ENCODE measurements at regions not wholly inside any gene's neighbourhood (a gene's known extent, or its start where the extent isn't known, plus 50 kb on each side); places are given as distances from the start of the nearest gene placed in this dataset.
A peak's percentile ranks its signal among the peaks of the same experiment; 100 is the strongest.

- DNase-seq (ENCODE audit: unreplicated experiment) = no peak
- TF ChIP-seq CTCF (IDR thresholded peaks at IDR 0.05; ENCODE audit: unreplicated experiment) = peak; percentile 31
- H3K9me3 Mint-ChIP-seq (ENCODE audit: unreplicated experiment) = no peaks in the 10 kb centered on the region
- ChIA-PET POLR2A (no interaction called here), CTCF (interaction anchor here (0.6 to 5.2 kb wide), 7 partner anchors 6 to 1477 kb away, joined by 3 to 45 read pairs (median 3); no protein-coding TSS in a partner anchor)
- no peaks in the 10 kb centered on the region for H3K36me3 Mint-ChIP-seq (ENCODE audit: insufficient read depth, unreplicated experiment)
- H3K27ac Mint-ChIP-seq (ENCODE audit: low read depth, unreplicated experiment) = no peak overlapping the region
- no peaks in the 10 kb centered on the region for H3K4me1 Mint-ChIP-seq (ENCODE audit: insufficient read depth, unreplicated experiment)
- no TSS peak for BruUV-seq (replicated peaks)
- peaks cover 38% of the 10 kb centered on the region for H3K27me3 Mint-ChIP-seq (ENCODE audit: insufficient read depth, unreplicated experiment)
- intact Hi-C loops (cut with micrococcal nuclease) = loop anchor here (5.0 kb wide), 1 partner anchor 743 kb away; no protein-coding TSS in a partner anchor
- H3K4me3 Mint-ChIP-seq (ENCODE audit: unreplicated experiment) = no peak overlapping the region
Measured at GRCh38 chr1:219805191-219805590, 123.2 kb downstream of the SLC30A10 start.

DNA sequence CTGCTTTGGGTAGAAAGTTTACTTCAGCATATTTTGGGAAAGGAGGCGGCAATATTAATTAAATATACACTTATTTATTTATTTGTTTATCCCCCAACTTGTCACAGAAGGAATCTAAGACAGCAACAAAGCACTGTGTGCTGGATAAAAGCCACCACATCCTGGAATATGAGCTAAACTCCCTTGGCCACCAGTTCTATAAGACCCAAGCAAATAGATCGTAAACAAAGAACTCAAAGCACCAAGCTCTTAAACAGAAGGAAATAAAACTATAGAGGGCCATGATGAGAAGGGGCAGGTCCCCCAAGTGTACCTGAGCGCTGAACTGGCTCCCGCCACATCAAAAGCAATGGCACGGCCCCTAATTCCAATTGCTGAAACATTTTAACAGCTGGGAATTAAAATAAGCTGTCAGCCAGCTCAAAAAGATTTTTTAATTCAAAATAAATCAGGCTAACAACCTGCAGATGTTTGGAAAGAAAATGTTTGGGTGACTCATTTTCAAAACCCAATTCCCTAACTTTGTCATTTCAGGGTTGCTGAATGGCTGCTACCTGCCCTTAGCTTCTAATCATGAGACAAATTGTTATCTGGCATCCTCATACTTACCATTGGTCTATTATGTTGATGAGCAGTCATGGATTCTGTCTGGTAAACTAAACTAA is 127.1 kb downstream of the SLC30A10 start:
- Mint-ChIP-seq H3K36me3 (ENCODE audit: insufficient read depth, unreplicated experiment) (no peaks in the 10 kb centered on the region), H3K9me3 (ENCODE audit: unreplicated experiment) (no peaks in the 10 kb centered on the region), H3K27me3 (ENCODE audit: insufficient read depth, unreplicated experiment) (peaks cover 48% of the 10 kb centered on the region), H3K4me3 (ENCODE audit: unreplicated experiment) (no peak overlapping the region), H3K4me1 (ENCODE audit: insufficient read depth, unreplicated experiment) (peaks cover 6% of the 10 kb centered on the region), H3K27ac (ENCODE audit: low read depth, unreplicated experiment) (no peak overlapping the region)
- DNase-seq (ENCODE audit: unreplicated experiment) = no peak
- ChIA-PET POLR2A (interaction anchor here (1.4 kb wide), 1 partner anchor 30 kb away, joined by 4 read pairs; no protein-coding TSS in a partner anchor), CTCF (interaction anchor here (0.5 to 5.2 kb wide), 5 partner anchors 10 to 1473 kb away, joined by 3 to 45 read pairs (median 5); no protein-coding TSS in a partner anchor)
- no TSS peak for BruUV-seq (replicated peaks)
- intact Hi-C loops (cut with micrococcal nuclease) = no loop called here
- no peak for TF ChIP-seq CTCF (IDR thresholded peaks at IDR 0.05; ENCODE audit: unreplicated experiment)

- H3K9me3 Mint-ChIP-seq (ENCODE audit: unreplicated experiment) = no peaks in the 10 kb centered on the region
- BruUV-seq (replicated peaks) = no TSS peak
- CTCF ChIA-PET = interaction anchor here (1.0 to 5.0 kb wide), 4 partner anchors 10 to 731 kb away, joined by 3 to 22 read pairs (median 4); no protein-coding TSS in a partner anchor
- TF ChIP-seq CTCF (IDR thresholded peaks at IDR 0.05; ENCODE audit: unreplicated experiment) = no peak
- intact Hi-C loops (cut with micrococcal nuclease) = no loop called here
- no peak overlapping the region for H3K27ac Mint-ChIP-seq (ENCODE audit: low read depth, unreplicated experiment)
- peaks cover 6% of the 10 kb centered on the region for H3K4me1 Mint-ChIP-seq (ENCODE audit: insufficient read depth, unreplicated experiment)
- no peak overlapping the region for H3K4me3 Mint-ChIP-seq (ENCODE audit: unreplicated experiment)
- peak; percentile 66 for DNase-seq (ENCODE audit: unreplicated experiment)
- peaks cover 58% of the 10 kb centered on the region for H3K27me3 Mint-ChIP-seq (ENCODE audit: insufficient read depth, unreplicated experiment)
- H3K36me3 Mint-ChIP-seq (ENCODE audit: insufficient read depth, unreplicated experiment) = no peaks in the 10 kb centered on the region
- POLR2A ChIA-PET = interaction anchor here (1.3 kb wide), 1 partner anchor 38 kb away, joined by 3 read pairs; no protein-coding TSS in a partner anchor
Measured at GRCh38 chr1:219798283-219799030, 129.9 kb downstream of the SLC30A10 start.

- H3K27ac Mint-ChIP-seq (ENCODE audit: low read depth, unreplicated experiment) = no peak overlapping the region
- peaks cover 6% of the 10 kb centered on the region for H3K4me1 Mint-ChIP-seq (ENCODE audit: insufficient read depth, unreplicated experiment)
- POLR2A ChIA-PET = interaction anchor here (1.3 kb wide), 1 partner anchor 37 kb away, joined by 3 read pairs; no protein-coding TSS in a partner anchor
- no TSS peak for BruUV-seq (replicated peaks)
- peaks cover 58% of the 10 kb centered on the region for H3K27me3 Mint-ChIP-seq (ENCODE audit: insufficient read depth, unreplicated experiment)
- DNase-seq (ENCODE audit: unreplicated experiment) = no peak
- no peak overlapping the region for H3K4me3 Mint-ChIP-seq (ENCODE audit: unreplicated experiment)
- no peaks in the 10 kb centered on the region for H3K9me3 Mint-ChIP-seq (ENCODE audit: unreplicated experiment)
- TF ChIP-seq CTCF (IDR thresholded peaks at IDR 0.05; ENCODE audit: unreplicated experiment) = no peak
- no peaks in the 10 kb centered on the region for H3K36me3 Mint-ChIP-seq (ENCODE audit: insufficient read depth, unreplicated experiment)
- CTCF ChIA-PET = interaction anchor here (0.5 to 5.0 kb wide), 4 partner anchors 11 to 731 kb away, joined by 3 to 22 read pairs (median 3); no protein-coding TSS in a partner anchor
- intact Hi-C loops (cut with micrococcal nuclease) = no loop called here
Measured at GRCh38 chr1:219797683-219798082, 130.7 kb downstream of the SLC30A10 start.

Data from MCF 10A (cell line).